ENCODE measurements at regions not wholly inside any gene's neighbourhood (a gene's known extent, or its start where the extent isn't known, plus 50 kb on each side); places are given as distances from the start of the nearest gene placed in this dataset.

- no peak for DNase-seq
- Histone ChIP-seq H3K27me3 (ENCODE audit: low read depth) (no peaks in the 10 kb centered on the region), H3K4me3 (no peak overlapping the region), H3K9me3 (replicated peaks) (no peaks in the 10 kb centered on the region), H3K27ac (replicated peaks) (no peak overlapping the region), H3K4me1 (no peaks in the 10 kb centered on the region), H3K36me3 (no peaks in the 10 kb centered on the region)
- TF ChIP-seq CTCF (IDR thresholded peaks at IDR 0.05; ENCODE audit: borderline replicate concordance): no peak
- intact Hi-C loops (cut with micrococcal nuclease): no loop called here
These were observed 143.8 kb upstream of the NCAM1 start for GRCh38 chr11:112817376-112817775.

- Histone ChIP-seq H3K4me1 (peaks cover 4% of the 10 kb centered on the region), H3K4me3 (no peak overlapping the region), H3K36me3 (no peaks in the 10 kb centered on the region), H3K27ac (replicated peaks) (no peak overlapping the region), H3K27me3 (ENCODE audit: low read depth) (no peaks in the 10 kb centered on the region), H3K9me3 (replicated peaks) (no peaks in the 10 kb centered on the region)
- TF ChIP-seq CTCF (IDR thresholded peaks at IDR 0.05; ENCODE audit: borderline replicate concordance): no peak
- intact Hi-C loops (cut with micrococcal nuclease): no loop called here
- DNase-seq: no peak
These were observed 138.5 kb upstream of the NCAM1 start for GRCh38 chr11:112822478-112823274.

- TF ChIP-seq CTCF (IDR thresholded peaks at IDR 0.05; ENCODE audit: borderline replicate concordance): no peak
- intact Hi-C loops (cut with micrococcal nuclease): no loop called here
- no peak for DNase-seq
- Histone ChIP-seq H3K36me3 (no peaks in the 10 kb centered on the region), H3K4me1 (peaks cover 4% of the 10 kb centered on the region), H3K9me3 (replicated peaks) (no peaks in the 10 kb centered on the region), H3K27ac (replicated peaks) (no peak overlapping the region), H3K27me3 (ENCODE audit: low read depth) (no peaks in the 10 kb centered on the region), H3K4me3 (no peak overlapping the region)
These were observed 135.2 kb upstream of the NCAM1 start for GRCh38 chr11:112826026-112826425.

- H3K4me3 ChIP-seq: no peak overlapping the region
- peaks cover 4% of the 10 kb centered on the region for H3K4me1 ChIP-seq
- H3K27ac ChIP-seq (replicated peaks): no peak overlapping the region
- no peaks in the 10 kb centered on the region for H3K27me3 ChIP-seq (ENCODE audit: low read depth)
- no peaks in the 10 kb centered on the region for H3K9me3 ChIP-seq (replicated peaks)
- H3K36me3 ChIP-seq: no peaks in the 10 kb centered on the region
- no peak for TF ChIP-seq CTCF (IDR thresholded peaks at IDR 0.05; ENCODE audit: borderline replicate concordance)
- DNase-seq: no peak
- intact Hi-C loops (cut with micrococcal nuclease): no loop called here
These were observed 134.4 kb upstream of the NCAM1 start for GRCh38 chr11:112826788-112827187.

- Histone ChIP-seq H3K27ac (replicated peaks) (no peak overlapping the region), H3K27me3 (ENCODE audit: low read depth) (no peaks in the 10 kb centered on the region), H3K4me1 (no peaks in the 10 kb centered on the region), H3K36me3 (no peaks in the 10 kb centered on the region), H3K4me3 (no peak overlapping the region), H3K9me3 (replicated peaks) (no peaks in the 10 kb centered on the region)
- DNase-seq: no peak
- TF ChIP-seq CTCF (IDR thresholded peaks at IDR 0.05; ENCODE audit: borderline replicate concordance): no peak
- intact Hi-C loops (cut with micrococcal nuclease): no loop called here
These were observed 132.8 kb upstream of the NCAM1 start for GRCh38 chr11:112828421-112828820.
